SIG-M5 treated with dmso at 0.1 percent for 504 hours (cell line): ENCODE measurements at regions not wholly inside any gene's neighbourhood (a gene's known extent, or its start where the extent isn't known, plus 50 kb on each side); places are given as distances from the start of the nearest gene placed in this dataset.
"Not testable (repeated sequence)": the region's sequence is repeated elsewhere in the genome, so short reads cannot be mapped to it uniquely, and the experiment has no call there.

ENCODE experiments used
- DNase-seq: peaks from one replicate; lab custom pipeline; 2025; ENCODE audit not compliant: unreplicated experiment; lab: John Stamatoyannopoulos, UW

- no peak for DNase-seq
Observed at GRCh38 chr5:107011605-107012004, 659.1 kb downstream of the EFNA5 start.

GRCh38 chr5:107010060-107010459, 660.7 kb downstream of the EFNA5 start:
- DNase-seq = no peak

- no peak for DNase-seq
Observed at GRCh38 chr5:107005653-107006052, 665.1 kb downstream of the EFNA5 start.

GRCh38 chr5:107005161-107005560, 665.6 kb downstream of the EFNA5 start:
- DNase-seq = no peak

GRCh38 chr5:107002115-107002514, 668.6 kb downstream of the EFNA5 start:
- no peak for DNase-seq

- DNase-seq = not testable (repeated sequence)
Observed at GRCh38 chr5:106999506-106999905, 671.2 kb downstream of the EFNA5 start.

- no peak for DNase-seq
Observed at GRCh38 chr5:106986006-106986405, 684.7 kb downstream of the EFNA5 start.

- no peak for DNase-seq
Observed at GRCh38 chr5:106985174-106985573, 685.6 kb downstream of the EFNA5 start.

GRCh38 chr5:106979178-106979577, 691.6 kb downstream of the EFNA5 start:
- not testable (repeated sequence) for DNase-seq

- not testable (repeated sequence) for DNase-seq
Observed at GRCh38 chr5:106978582-106979165, 692.1 kb downstream of the EFNA5 start.

- no peak for DNase-seq
Observed at GRCh38 chr5:106976363-106976762, 694.4 kb downstream of the EFNA5 start.

GRCh38 chr5:106974272-106974671, 696.5 kb downstream of the EFNA5 start:
- DNase-seq = no peak

- DNase-seq = no peak
Observed at GRCh38 chr5:106966686-106967315, 703.9 kb downstream of the EFNA5 start.

GRCh38 chr5:106964132-106964531, 706.6 kb downstream of the EFNA5 start:
- DNase-seq = no peak

GRCh38 chr5:106963630-106964029, 707.1 kb downstream of the EFNA5 start:
- DNase-seq = no peak

GRCh38 chr5:106962464-106963230, 708.1 kb downstream of the EFNA5 start:
- DNase-seq = no peak

- no peak for DNase-seq
Observed at GRCh38 chr5:106959387-106959786, 711.4 kb downstream of the EFNA5 start.

GRCh38 chr5:106957336-106957735, 713.4 kb downstream of the EFNA5 start:
- no peak for DNase-seq

- DNase-seq = no peak
Observed at GRCh38 chr5:106956886-106957285, 713.9 kb downstream of the EFNA5 start.

GRCh38 chr5:106956187-106956586, 714.5 kb downstream of the EFNA5 start:
- DNase-seq = no peak

- DNase-seq = no peak
Observed at GRCh38 chr5:106940986-106941385, 729.8 kb downstream of the EFNA5 start.

- no peak for DNase-seq
Observed at GRCh38 chr5:106940301-106940846, 730.4 kb downstream of the EFNA5 start.
